Skeletal muscle tissue (tissue), 3 donors: ENCODE measurements at regions not wholly inside any gene's neighbourhood (a gene's known extent, or its start where the extent isn't known, plus 50 kb on each side); places are given as distances from the start of the nearest gene placed in this dataset.
"Not testable (repeated sequence)": the region's sequence is repeated elsewhere in the genome, so short reads cannot be mapped to it uniquely, and the experiment has no call there.

ENCODE experiments used
- H3K27ac ChIP-seq: one replicate; pipeline ENCODE4 v1.7.0; 2013; ENCODE audit warnings: mild to moderate bottlenecking, low read depth, low read length, inconsistent platforms
- H3K27me3 ChIP-seq, 3 donors: one replicate each; pipeline ENCODE4 v1.7.0; 2013; ENCODE audit warnings: low read length in 3 of 3; ENCODE audit not compliant: control insufficient read depth in 3 of 3, insufficient read depth in 3 of 3
- H3K36me3 ChIP-seq, 3 donors: one replicate each; pipeline ENCODE4 v1.7.0; 2013; ENCODE audit warnings: low read length in 3 of 3; ENCODE audit not compliant: control insufficient read depth in 3 of 3, insufficient read depth in 3 of 3
- H3K4me1 ChIP-seq, 3 donors: one replicate each; pipeline ENCODE4 v1.7.0; 2013; ENCODE audit warnings: low read length in 3 of 3, mild to moderate bottlenecking in 3 of 3; ENCODE audit not compliant: control insufficient read depth in 3 of 3, insufficient read depth in 3 of 3
- H3K4me3 ChIP-seq, 3 donors: one replicate each; pipeline ENCODE4 v1.7.0; 2013; ENCODE audit warnings: low read length in 3 of 3
- H3K9ac ChIP-seq, 3 donors: one replicate each; pipeline ENCODE4 v1.7.0; 2013; ENCODE audit warnings: low read length in 3 of 3, mild to moderate bottlenecking in 3 of 3, moderate library complexity in 2 of 3, low read depth in 1 of 3
- H3K9me3 ChIP-seq, 3 donors: one replicate each; pipeline ENCODE4 v1.7.0; 2013; ENCODE audit warnings: low read length in 3 of 3; ENCODE audit not compliant: control insufficient read depth in 3 of 3
- donor health status: Osteomylitis.

GRCh38 chr21:8757399-8758093 lies 1763.8 kb upstream of the TPTE start:
- not testable (repeated sequence) for H3K27me3 ChIP-seq, H3K4me1 ChIP-seq, H3K27ac ChIP-seq, H3K4me3 ChIP-seq, H3K9me3 ChIP-seq, H3K9ac ChIP-seq, H3K36me3 ChIP-seq

GRCh38 chr21:8758921-8759367 lies 1762.4 kb upstream of the TPTE start:
- not testable (repeated sequence) for H3K27ac ChIP-seq, H3K27me3 ChIP-seq, H3K9ac ChIP-seq, H3K36me3 ChIP-seq, H3K4me3 ChIP-seq, H3K4me1 ChIP-seq, H3K9me3 ChIP-seq

- not testable (repeated sequence) for H3K4me1 ChIP-seq
These were observed 1759.1 kb upstream of the TPTE start for GRCh38 chr21:8762241-8762640.

GRCh38 chr21:8764416-8764815 lies 1757.0 kb upstream of the TPTE start:
- H3K9ac ChIP-seq, H3K27me3 ChIP-seq, H3K36me3 ChIP-seq, H3K27ac ChIP-seq, H3K4me1 ChIP-seq, H3K9me3 ChIP-seq: not testable (repeated sequence)
- peak overlapping the region in 1 of 3 donors; percentile 1 for H3K4me3 ChIP-seq

More at GRCh38 chr21:8762241-8762640, 1759.1 kb upstream of the TPTE start:
- not testable (repeated sequence) for H3K27ac ChIP-seq, H3K9me3 ChIP-seq, H3K9ac ChIP-seq, H3K36me3 ChIP-seq, H3K4me3 ChIP-seq, H3K27me3 ChIP-seq

- not testable (repeated sequence) for H3K9ac ChIP-seq, H3K4me3 ChIP-seq, H3K9me3 ChIP-seq, H3K27me3 ChIP-seq, H3K4me1 ChIP-seq, H3K36me3 ChIP-seq, H3K27ac ChIP-seq
These were observed 1755.2 kb upstream of the TPTE start for GRCh38 chr21:8766142-8766541.

GRCh38 chr21:8772910-8773514 lies 1748.4 kb upstream of the TPTE start:
- H3K4me3 ChIP-seq = not testable (repeated sequence)

GRCh38 chr21:8775591-8776215 lies 1745.7 kb upstream of the TPTE start:
- not testable (repeated sequence) for H3K4me1 ChIP-seq, H3K27me3 ChIP-seq, H3K9ac ChIP-seq, H3K4me3 ChIP-seq, H3K27ac ChIP-seq, H3K36me3 ChIP-seq, H3K9me3 ChIP-seq

More at GRCh38 chr21:8772910-8773514, 1748.4 kb upstream of the TPTE start:
- not testable (repeated sequence) for H3K9ac ChIP-seq, H3K9me3 ChIP-seq, H3K4me1 ChIP-seq, H3K36me3 ChIP-seq, H3K27ac ChIP-seq, H3K27me3 ChIP-seq

- H3K4me1 ChIP-seq, H3K36me3 ChIP-seq, H3K27ac ChIP-seq, H3K9ac ChIP-seq, H3K27me3 ChIP-seq, H3K9me3 ChIP-seq, H3K4me3 ChIP-seq: not testable (repeated sequence)
These were observed 1744.1 kb upstream of the TPTE start for GRCh38 chr21:8777260-8777659.

GRCh38 chr21:8778323-8779085 lies 1742.9 kb upstream of the TPTE start:
- H3K9ac ChIP-seq, H3K9me3 ChIP-seq, H3K27me3 ChIP-seq, H3K4me1 ChIP-seq, H3K27ac ChIP-seq, H3K36me3 ChIP-seq, H3K4me3 ChIP-seq: not testable (repeated sequence)

- H3K9me3 ChIP-seq, H3K4me1 ChIP-seq, H3K36me3 ChIP-seq, H3K27me3 ChIP-seq, H3K4me3 ChIP-seq, H3K9ac ChIP-seq, H3K27ac ChIP-seq: not testable (repeated sequence)
These were observed 1708.5 kb upstream of the TPTE start for GRCh38 chr21:8812840-8813239.
